NB4 (cell line): ENCODE measurements at regions not wholly inside any gene's neighbourhood (a gene's known extent, or its start where the extent isn't known, plus 50 kb on each side); places are given as distances from the start of the nearest gene placed in this dataset.

Experiments used
- CTCF ChIP-seq: IDR thresholded peaks from one replicate; pipeline ENCODE4 v1.5.1; 2012; ENCODE audit warnings: low read depth, low read length
- MAX ChIP-seq: IDR thresholded peaks from 2 replicates; pipeline ENCODE4 v1.6.1; 2011; ENCODE audit warnings: low read depth, low read length
- POLR2A ChIP-seq: IDR thresholded peaks from 2 replicates; pipeline ENCODE4 v1.6.1; 2011; ENCODE audit warnings: mild to moderate bottlenecking; ENCODE audit not compliant: insufficient read length; ENCODE audit errors: extremely low read depth

GRCh38 chr7:84901366-84901765 is 285.5 kb downstream of the SEMA3D start:
- TF ChIP-seq CTCF (no peak), MAX (no peak), POLR2A (no peak)
